HEK293 (cell line): ENCODE measurements at regions not wholly inside any gene's neighbourhood (a gene's known extent, or its start where the extent isn't known, plus 50 kb on each side); places are given as distances from the start of the nearest gene placed in this dataset.

Experiments used
- CTCF ChIA-PET: fragments of 350-600 bp; formaldehyde crosslinking; extraction: SDS; loops from one replicate; lab custom pipeline; 2021; ENCODE audit warnings: antibody characterized with exemption; lab: Yijun Ruan, JAX
- POLR2A ChIA-PET: fragments of 300-600 bp; formaldehyde crosslinking; extraction: SDS; loops from one replicate; lab custom pipeline; 2020; ENCODE audit warnings: antibody characterized with exemption, inconsistent platforms; lab: Yijun Ruan, JAX
- H3K27ac ChIP-seq: fragments of 200-500 bp; sonication (Bioruptor generic); 2 replicates; pipeline ENCODE4 v1.5.1; 2014; ENCODE audit warnings: low read depth, low read length, control low read depth, inconsistent platforms; ENCODE audit errors: extremely low read depth
- H3K36me3 ChIP-seq, 2 experiments: fragments of 200-500 bp in 1 of 2; sonication (Bioruptor generic) in 1 of 2; 1 replicate in 1 of 2; 2 replicates in 1 of 2; pipeline ENCODE4 v1.5.1; 2014 to 2017; ENCODE audit warnings: inconsistent platforms in 2 of 2, low read length in 2 of 2; ENCODE audit not compliant: control insufficient read depth in 2 of 2, insufficient read depth in 1 of 2
- H3K4me1 ChIP-seq: fragments of 200-500 bp; sonication (Bioruptor generic); 2 replicates; pipeline ENCODE4 v1.5.1; 2014; ENCODE audit warnings: mild to moderate bottlenecking, low read length, inconsistent platforms; ENCODE audit not compliant: control insufficient read depth, insufficient read depth
- H3K4me3 ChIP-seq: 2 replicates; pipeline ENCODE4 v1.5.1; 2011; ENCODE audit warnings: low read depth, mild to moderate bottlenecking, control low read depth, low read length, moderate library complexity
- H3K9me3 ChIP-seq: fragments of 200-500 bp; sonication (Bioruptor generic); 2 replicates; pipeline ENCODE4 v1.5.1; 2014; ENCODE audit warnings: low read depth, low read length, inconsistent platforms; ENCODE audit not compliant: control insufficient read depth, insufficient read depth
- GLIS2 ChIP-seq: fragments of 450-650 bp; formaldehyde crosslinking; IDR thresholded peaks from 2 replicates; pipeline ENCODE4 v1.5.1; 2016; ENCODE audit warnings: missing biosample characterization, missing genetic modification characterization
- IKZF3 ChIP-seq: fragments of 450-650 bp; IDR thresholded peaks from 2 replicates; pipeline ENCODE4 v1.5.0; 2018; ENCODE audit warnings: missing biosample characterization, mild to moderate bottlenecking, missing genetic modification characterization, moderate library complexity
- OSR2 ChIP-seq: fragments of 450-650 bp; formaldehyde crosslinking; IDR thresholded peaks from 2 replicates; pipeline ENCODE4 v1.5.1; 2016; ENCODE audit warnings: missing biosample characterization, missing genetic modification characterization
- RBAK ChIP-seq: fragments of 450-650 bp; formaldehyde crosslinking; IDR thresholded peaks from 2 replicates; pipeline ENCODE4 v1.5.1; 2016; ENCODE audit warnings: missing biosample characterization, missing genetic modification characterization
- TCF7L2 ChIP-seq: IDR thresholded peaks from 2 replicates; pipeline ENCODE4 v1.6.1; 2011; ENCODE audit warnings: low read depth, mild to moderate bottlenecking, inconsistent platforms, low read length, moderate library complexity, borderline replicate concordance
- ZNF155 ChIP-seq: fragments of 450-650 bp; formaldehyde crosslinking; IDR thresholded peaks from 2 replicates; pipeline ENCODE4 v1.5.1; 2016; ENCODE audit warnings: missing biosample characterization, missing genetic modification characterization
- ZNF169 ChIP-seq: fragments of 450-650 bp; formaldehyde crosslinking; IDR thresholded peaks from 2 replicates; pipeline ENCODE4 v1.5.1; 2016; ENCODE audit warnings: missing biosample characterization, missing genetic modification characterization
- ZNF175 ChIP-seq: fragments of 450-650 bp; formaldehyde crosslinking; IDR thresholded peaks from 2 replicates; pipeline ENCODE4 v1.5.1; 2016; ENCODE audit warnings: missing biosample characterization, missing genetic modification characterization
- ZNF248 ChIP-seq: fragments of 450-650 bp; formaldehyde crosslinking; IDR thresholded peaks from 2 replicates; pipeline ENCODE4 v1.5.1; 2017; ENCODE audit warnings: missing biosample characterization, missing genetic modification characterization
- ZNF280C ChIP-seq: fragments of 450-650 bp; formaldehyde crosslinking; IDR thresholded peaks from 2 replicates; pipeline ENCODE4 v1.5.1; 2016; ENCODE audit warnings: missing biosample characterization, missing genetic modification characterization
- ZNF394 ChIP-seq: fragments of 450-650 bp; formaldehyde crosslinking; IDR thresholded peaks from 2 replicates; pipeline ENCODE4 v1.5.1; 2016; ENCODE audit warnings: missing biosample characterization, missing genetic modification characterization, mild to moderate bottlenecking, moderate library complexity, borderline replicate concordance
- ZNF555 ChIP-seq: fragments of 450-650 bp; formaldehyde crosslinking; conservative IDR thresholded peaks from 2 replicates; pipeline ENCODE4 v1.5.1; 2017; ENCODE audit warnings: missing biosample characterization, mild to moderate bottlenecking, missing genetic modification characterization, inconsistent platforms
- ZNF560 ChIP-seq: fragments of 450-650 bp; formaldehyde crosslinking; IDR thresholded peaks from 2 replicates; pipeline ENCODE4 v1.5.1; 2017; ENCODE audit warnings: missing biosample characterization, missing genetic modification characterization, borderline replicate concordance
- ZNF629 ChIP-seq: fragments of 450-650 bp; formaldehyde crosslinking; IDR thresholded peaks from 2 replicates; pipeline ENCODE4 v1.5.1; 2017; ENCODE audit warnings: missing biosample characterization, missing genetic modification characterization
- ZNF660 ChIP-seq: fragments of 450-650 bp; IDR thresholded peaks from 2 replicates; pipeline ENCODE4 v1.5.1; 2018; ENCODE audit warnings: missing biosample characterization, mild to moderate bottlenecking, missing genetic modification characterization
- ZNF677 ChIP-seq: fragments of 450-650 bp; IDR thresholded peaks from 2 replicates; pipeline ENCODE4 v1.5.0; 2018; ENCODE audit warnings: missing biosample characterization, mild to moderate bottlenecking, missing genetic modification characterization, moderate library complexity
- ZNF776 ChIP-seq: fragments of 450-650 bp; formaldehyde crosslinking; IDR thresholded peaks from 2 replicates; pipeline ENCODE4 v1.5.0; 2017; ENCODE audit warnings: missing biosample characterization, missing genetic modification characterization, borderline replicate concordance
- ZSCAN18 ChIP-seq: fragments of 450-650 bp; formaldehyde crosslinking; IDR thresholded peaks from 2 replicates; pipeline ENCODE4 v1.5.1; 2016; ENCODE audit warnings: missing biosample characterization, missing genetic modification characterization
- ZSCAN23 ChIP-seq: fragments of 450-650 bp; formaldehyde crosslinking; IDR thresholded peaks from 2 replicates; pipeline ENCODE4 v1.5.1; 2016; ENCODE audit warnings: missing biosample characterization, missing genetic modification characterization

- CTCF ChIA-PET = no interaction called here
- POLR2A ChIA-PET = no interaction called here
- H3K36me3 ChIP-seq = no peaks in the 10 kb centered on the region
- H3K27ac ChIP-seq = no peak overlapping the region; the same call in 1 of the 2 replicates
- no peaks in the 10 kb centered on the region for H3K9me3 ChIP-seq
- TF ChIP-seq ZNF677 (no peak), ZNF776 (tag by site-specific recombination) (no peak), ZNF280C (no peak), ZNF175 (tag by site-specific recombination) (no peak), ZSCAN18 (no peak), IKZF3 (tag by site-specific recombination) (no peak), ZSCAN23 (tag by site-specific recombination) (no peak), ZNF555 (tag by site-specific recombination) (no peak), ZNF394 (tag by site-specific recombination) (no peak), ZNF169 (tag by site-specific recombination) (no peak), GLIS2 (no peak), ZNF660 (tag by site-specific recombination) (no peak), ZNF155 (tag by site-specific recombination) (no peak), ZNF248 (no peak), OSR2 (tag by site-specific recombination) (no peak), TCF7L2 (no peak), RBAK (tag by site-specific recombination) (no peak)
- no peak overlapping the region for H3K4me3 ChIP-seq
- H3K4me1 ChIP-seq = peaks cover 11% of the 10 kb centered on the region
These were observed 341.9 kb upstream of the SALL3 start for GRCh38 chr18:78637442-78638402.

- TF ChIP-seq ZNF629 (tag by site-specific recombination) (no peak), ZNF560 (tag by site-specific recombination) (no peak), TCF7L2 (peak; percentile 21; the same call in 1 of the 2 replicates)
- TF ChIP-seq, all 188 proteins: peak for 1
- H3K27ac ChIP-seq = peak overlapping the region; percentile 59; the same call in 1 of the 2 replicates
- ChIA-PET CTCF (interaction anchor here (0.5 kb wide), 1 partner anchor 513 kb away, joined by 3 read pairs; no protein-coding TSS in a partner anchor), POLR2A (no interaction called here)
- H3K4me3 ChIP-seq = no peak overlapping the region
- H3K36me3 ChIP-seq = no peaks in the 10 kb centered on the region
- peaks cover 14% of the 10 kb centered on the region for H3K4me1 ChIP-seq
- no peaks in the 10 kb centered on the region for H3K9me3 ChIP-seq
These were observed 340.3 kb upstream of the SALL3 start for GRCh38 chr18:78639006-78639950.
